HFFc6 (cell line): ENCODE measurements at regions not wholly inside any gene's neighbourhood (a gene's known extent, or its start where the extent isn't known, plus 50 kb on each side); places are given as distances from the start of the nearest gene placed in this dataset.

ENCODE experiments used
- DNase-seq: peaks from one replicate; pipeline ENCODE4 v3.0.0-alpha.2; 2018
- H3K27ac Mint-ChIP-seq: 2 replicates; pipeline ENCODE4 v1.8.0; 2020; ENCODE audit warnings: mild to moderate bottlenecking, mixed read lengths
- H3K27me3 Mint-ChIP-seq: 2 replicates; pipeline ENCODE4 v1.8.0; 2021; ENCODE audit warnings: mild to moderate bottlenecking, moderate library complexity, mixed read lengths; ENCODE audit not compliant: insufficient read depth
- H3K36me3 Mint-ChIP-seq: 2 replicates; pipeline ENCODE4 v1.8.0; 2021; ENCODE audit warnings: low read depth, mixed read lengths
- H3K4me1 Mint-ChIP-seq: 2 replicates; pipeline ENCODE4 v1.8.0; 2020; ENCODE audit warnings: low read depth, mixed read lengths
- H3K4me3 Mint-ChIP-seq: 2 replicates; pipeline ENCODE4 v1.8.0; 2020; ENCODE audit warnings: mild to moderate bottlenecking, moderate library complexity, mixed read lengths
- H3K9me3 Mint-ChIP-seq: 2 replicates; pipeline ENCODE4 v1.8.0; 2020; ENCODE audit warnings: mild to moderate bottlenecking, mixed read lengths
- TF ChIP-seq, protein P1 (sequence below): fragments of 200-600 bp; sonication (generic); IDR thresholded peaks from 2 replicates; pipeline ENCODE4 v1.5.0; 2021; ENCODE audit warnings: antibody characterized with exemption, mild to moderate bottlenecking

- Mint-ChIP-seq H3K4me1 (no peaks in the 10 kb centered on the region), H3K27ac (no peak overlapping the region), H3K4me3 (no peak overlapping the region), H3K9me3 (no peaks in the 10 kb centered on the region), H3K27me3 (no peaks in the 10 kb centered on the region; the same call in 1 of the 2 replicates), H3K36me3 (no peaks in the 10 kb centered on the region)
- no peak for DNase-seq
- TF ChIP-seq, protein P1, sequence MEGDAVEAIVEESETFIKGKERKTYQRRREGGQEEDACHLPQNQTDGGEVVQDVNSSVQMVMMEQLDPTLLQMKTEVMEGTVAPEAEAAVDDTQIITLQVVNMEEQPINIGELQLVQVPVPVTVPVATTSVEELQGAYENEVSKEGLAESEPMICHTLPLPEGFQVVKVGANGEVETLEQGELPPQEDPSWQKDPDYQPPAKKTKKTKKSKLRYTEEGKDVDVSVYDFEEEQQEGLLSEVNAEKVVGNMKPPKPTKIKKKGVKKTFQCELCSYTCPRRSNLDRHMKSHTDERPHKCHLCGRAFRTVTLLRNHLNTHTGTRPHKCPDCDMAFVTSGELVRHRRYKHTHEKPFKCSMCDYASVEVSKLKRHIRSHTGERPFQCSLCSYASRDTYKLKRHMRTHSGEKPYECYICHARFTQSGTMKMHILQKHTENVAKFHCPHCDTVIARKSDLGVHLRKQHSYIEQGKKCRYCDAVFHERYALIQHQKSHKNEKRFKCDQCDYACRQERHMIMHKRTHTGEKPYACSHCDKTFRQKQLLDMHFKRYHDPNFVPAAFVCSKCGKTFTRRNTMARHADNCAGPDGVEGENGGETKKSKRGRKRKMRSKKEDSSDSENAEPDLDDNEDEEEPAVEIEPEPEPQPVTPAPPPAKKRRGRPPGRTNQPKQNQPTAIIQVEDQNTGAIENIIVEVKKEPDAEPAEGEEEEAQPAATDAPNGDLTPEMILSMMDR = no peak
These were observed 197.6 kb upstream of the ADAMTS5 start for GRCh38 chr21:27164208-27165177.

DNA sequence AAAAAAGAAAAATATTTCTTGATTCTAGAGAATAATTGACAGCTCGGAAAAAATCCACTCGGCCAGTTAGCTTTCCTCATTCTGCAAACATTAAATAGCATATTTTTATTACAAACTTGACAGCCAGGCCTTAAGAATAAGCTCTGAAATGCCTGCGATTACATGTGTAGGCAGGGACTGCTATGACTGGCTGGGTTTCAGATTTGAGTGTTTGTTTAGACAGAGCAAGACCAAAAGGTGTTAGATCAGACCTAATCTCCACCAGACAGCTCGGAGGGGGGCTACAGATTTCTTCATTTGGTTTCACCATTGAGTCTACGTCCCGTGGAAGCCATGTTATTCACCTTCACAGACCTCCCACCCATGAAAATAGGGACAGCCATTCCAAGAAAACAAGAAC, 192.1 kb upstream of the ADAMTS5 start:
- TF ChIP-seq, protein P1 = no peak
- Mint-ChIP-seq H3K4me3 (no peak overlapping the region), H3K9me3 (no peaks in the 10 kb centered on the region), H3K36me3 (no peaks in the 10 kb centered on the region), H3K27ac (no peak overlapping the region), H3K27me3 (peaks cover 2% of the 10 kb centered on the region), H3K4me1 (no peaks in the 10 kb centered on the region)
- no peak for DNase-seq

- no peaks in the 10 kb centered on the region for H3K9me3 Mint-ChIP-seq
- H3K27ac Mint-ChIP-seq = no peak overlapping the region
- H3K4me3 Mint-ChIP-seq = peak overlapping the region; percentile 24; the same call in 1 of the 2 replicates
- no peaks in the 10 kb centered on the region for H3K36me3 Mint-ChIP-seq
- H3K4me1 Mint-ChIP-seq = no peaks in the 10 kb centered on the region
- H3K27me3 Mint-ChIP-seq = peaks cover 4% of the 10 kb centered on the region
- DNase-seq = no peak
- TF ChIP-seq, protein P1 = no peak
These were observed 190.2 kb upstream of the ADAMTS5 start for GRCh38 chr21:27157097-27157496.

- Mint-ChIP-seq H3K36me3 (no peaks in the 10 kb centered on the region), H3K27ac (no peak overlapping the region), H3K4me3 (peak overlapping the region; percentile 24; the same call in 1 of the 2 replicates), H3K4me1 (no peaks in the 10 kb centered on the region), H3K27me3 (peaks cover 4% of the 10 kb centered on the region), H3K9me3 (no peaks in the 10 kb centered on the region)
- TF ChIP-seq, protein P1 = no peak
- DNase-seq = no peak
These were observed 189.8 kb upstream of the ADAMTS5 start for GRCh38 chr21:27156666-27157065.

GRCh38 chr21:27155130-27155500, 188.2 kb upstream of the ADAMTS5 start:
- H3K27me3 Mint-ChIP-seq = peaks cover 4% of the 10 kb centered on the region
- TF ChIP-seq, protein P1 = no peak
- H3K4me1 Mint-ChIP-seq = no peaks in the 10 kb centered on the region
- H3K36me3 Mint-ChIP-seq = no peaks in the 10 kb centered on the region
- no peak overlapping the region for H3K4me3 Mint-ChIP-seq
- H3K27ac Mint-ChIP-seq = no peak overlapping the region
- DNase-seq = no peak
- H3K9me3 Mint-ChIP-seq = no peaks in the 10 kb centered on the region
